GM12872 (cell line): ENCODE measurements at regions not wholly inside any gene's neighbourhood (a gene's known extent, or its start where the extent isn't known, plus 50 kb on each side); places are given as distances from the start of the nearest gene placed in this dataset.

Experiments
- TF ChIP-seq, protein P1 (sequence below): IDR thresholded peaks from 3 replicates; pipeline ENCODE4 v1.5.1; 2011; ENCODE audit warnings: low read depth, mild to moderate bottlenecking, low read length, moderate library complexity; ENCODE audit not compliant: insufficient read depth

DNA sequence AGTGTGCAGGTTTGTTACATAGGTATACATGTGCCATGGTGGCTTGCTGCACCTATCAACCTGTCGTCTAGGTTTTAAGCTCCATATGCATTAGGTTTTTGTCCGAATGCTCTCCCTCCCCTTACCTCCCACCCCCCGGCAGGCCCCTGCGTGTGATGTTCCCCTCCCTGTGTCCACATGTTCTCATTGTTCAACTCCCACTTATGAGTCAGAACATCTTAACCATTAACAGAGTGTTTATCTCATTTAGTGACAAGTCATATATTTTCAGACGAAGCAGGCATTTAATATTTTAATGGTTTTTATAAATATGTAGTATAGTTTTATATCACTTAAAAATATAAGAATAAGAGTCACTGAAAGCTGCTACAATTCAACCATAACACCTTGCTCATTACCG lies 780.5 kb upstream of the ARGLU1 start:
- TF ChIP-seq, protein P1, sequence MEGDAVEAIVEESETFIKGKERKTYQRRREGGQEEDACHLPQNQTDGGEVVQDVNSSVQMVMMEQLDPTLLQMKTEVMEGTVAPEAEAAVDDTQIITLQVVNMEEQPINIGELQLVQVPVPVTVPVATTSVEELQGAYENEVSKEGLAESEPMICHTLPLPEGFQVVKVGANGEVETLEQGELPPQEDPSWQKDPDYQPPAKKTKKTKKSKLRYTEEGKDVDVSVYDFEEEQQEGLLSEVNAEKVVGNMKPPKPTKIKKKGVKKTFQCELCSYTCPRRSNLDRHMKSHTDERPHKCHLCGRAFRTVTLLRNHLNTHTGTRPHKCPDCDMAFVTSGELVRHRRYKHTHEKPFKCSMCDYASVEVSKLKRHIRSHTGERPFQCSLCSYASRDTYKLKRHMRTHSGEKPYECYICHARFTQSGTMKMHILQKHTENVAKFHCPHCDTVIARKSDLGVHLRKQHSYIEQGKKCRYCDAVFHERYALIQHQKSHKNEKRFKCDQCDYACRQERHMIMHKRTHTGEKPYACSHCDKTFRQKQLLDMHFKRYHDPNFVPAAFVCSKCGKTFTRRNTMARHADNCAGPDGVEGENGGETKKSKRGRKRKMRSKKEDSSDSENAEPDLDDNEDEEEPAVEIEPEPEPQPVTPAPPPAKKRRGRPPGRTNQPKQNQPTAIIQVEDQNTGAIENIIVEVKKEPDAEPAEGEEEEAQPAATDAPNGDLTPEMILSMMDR: no peak

DNA sequence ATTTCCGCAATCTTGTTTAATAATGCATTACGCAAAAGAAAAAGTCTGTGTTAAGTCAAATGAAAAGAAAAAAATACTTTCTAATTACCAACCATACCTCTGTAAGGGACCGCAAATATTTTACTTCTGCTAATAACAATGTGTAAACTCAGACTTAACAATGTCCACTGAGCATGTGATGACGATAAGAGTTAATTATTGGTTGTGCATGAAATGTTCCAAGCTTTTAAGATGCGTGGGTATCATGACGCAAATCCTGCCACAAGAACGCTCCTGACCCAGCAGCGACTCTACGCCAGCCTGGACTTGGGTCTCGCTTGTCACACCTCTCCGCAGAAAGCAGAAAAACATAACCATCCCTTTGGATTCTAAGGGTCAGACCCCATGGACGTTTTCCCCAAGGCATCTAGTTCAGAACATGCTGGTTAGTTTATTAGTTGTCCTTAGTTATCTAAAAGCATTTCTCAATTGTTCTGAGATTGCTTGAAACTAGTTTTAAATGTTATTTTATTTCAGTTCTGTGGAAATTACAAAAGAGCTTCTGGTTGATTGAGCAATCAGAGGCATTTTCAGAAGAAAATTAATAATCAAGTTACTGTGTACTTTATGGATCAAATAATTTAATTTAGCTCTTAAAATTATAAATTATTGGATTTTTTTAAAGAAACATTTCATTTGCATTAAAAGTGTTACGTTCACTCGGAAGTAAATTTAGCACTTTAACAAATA lies 779.9 kb upstream of the ARGLU1 start:
- TF ChIP-seq, protein P1: no peak

DNA sequence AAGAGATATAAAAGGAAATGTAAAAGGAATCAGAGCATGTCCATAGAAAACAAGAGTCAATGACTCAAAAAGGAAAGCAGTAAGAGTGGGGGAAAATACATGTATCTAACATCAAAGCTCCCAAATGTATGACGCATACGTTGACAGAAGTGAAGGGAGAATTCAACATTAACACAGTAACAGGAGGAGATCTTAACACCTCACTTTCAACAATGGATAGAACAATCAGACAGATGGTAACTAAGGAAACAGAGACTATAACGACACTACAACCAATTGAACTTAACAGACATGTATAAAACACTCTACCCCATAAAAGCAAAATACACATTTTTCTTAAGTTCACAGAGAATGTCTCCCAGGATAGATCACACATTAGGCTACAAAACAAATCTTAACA lies 774.8 kb upstream of the ARGLU1 start:
- TF ChIP-seq, protein P1: no peak

DNA sequence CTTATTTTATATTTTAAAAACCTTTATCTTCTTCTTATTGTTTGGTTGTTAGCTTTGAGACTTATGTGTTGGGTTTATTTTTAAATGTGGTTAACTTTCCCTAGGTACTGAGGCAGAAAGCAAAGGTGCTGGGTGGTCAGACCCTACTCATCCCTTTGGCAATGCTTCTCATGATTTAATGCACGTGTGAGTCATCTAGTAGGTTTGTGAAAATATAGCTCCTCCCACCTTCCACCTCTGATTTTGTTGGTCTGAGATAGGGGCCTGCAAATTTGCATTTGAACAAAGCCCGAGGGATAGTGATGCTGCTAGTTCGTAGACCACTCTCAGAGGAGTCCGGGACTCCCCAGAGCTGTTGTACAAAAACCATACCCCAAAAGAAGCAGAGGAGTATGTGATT lies 771.3 kb upstream of the ARGLU1 start:
- TF ChIP-seq, protein P1: no peak

DNA sequence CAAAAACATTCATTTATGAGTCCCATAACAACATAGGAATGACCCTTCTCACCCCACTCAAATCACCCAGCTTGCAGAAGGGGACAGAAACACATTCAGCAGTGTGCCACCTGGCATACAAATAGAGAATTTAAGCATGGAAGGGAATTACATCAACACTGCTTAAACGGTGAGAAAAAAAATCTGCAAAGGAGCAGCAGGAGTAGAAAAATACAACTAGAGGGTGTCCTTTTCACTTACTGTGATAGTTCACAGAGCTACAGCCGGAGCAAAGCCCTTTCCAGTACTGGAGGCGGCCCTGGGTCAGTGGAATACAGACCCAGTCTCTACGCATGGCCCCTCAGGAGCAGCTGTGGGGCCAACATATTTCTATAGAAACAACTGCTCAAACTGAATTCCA lies 764.3 kb upstream of the ARGLU1 start:
- TF ChIP-seq, protein P1: no peak

DNA sequence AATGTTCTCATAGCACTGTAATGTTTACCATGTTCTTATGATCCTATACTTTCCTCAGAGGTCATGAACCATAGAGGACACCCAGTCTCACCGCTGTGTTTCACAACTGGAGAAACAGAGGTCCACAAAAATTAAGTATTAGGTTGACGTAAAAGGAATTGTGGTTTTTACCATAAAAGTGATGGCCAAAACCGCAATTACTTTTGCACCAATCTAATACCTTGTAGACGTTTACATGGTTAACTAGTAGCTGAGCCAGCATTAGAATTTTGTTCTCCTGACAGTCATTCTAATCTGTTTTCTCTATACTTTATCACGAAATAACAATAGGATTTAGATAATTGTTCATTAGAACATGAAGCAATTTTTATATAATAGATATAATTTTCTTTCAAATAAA lies 763.4 kb upstream of the ARGLU1 start:
- TF ChIP-seq, protein P1: no peak

DNA sequence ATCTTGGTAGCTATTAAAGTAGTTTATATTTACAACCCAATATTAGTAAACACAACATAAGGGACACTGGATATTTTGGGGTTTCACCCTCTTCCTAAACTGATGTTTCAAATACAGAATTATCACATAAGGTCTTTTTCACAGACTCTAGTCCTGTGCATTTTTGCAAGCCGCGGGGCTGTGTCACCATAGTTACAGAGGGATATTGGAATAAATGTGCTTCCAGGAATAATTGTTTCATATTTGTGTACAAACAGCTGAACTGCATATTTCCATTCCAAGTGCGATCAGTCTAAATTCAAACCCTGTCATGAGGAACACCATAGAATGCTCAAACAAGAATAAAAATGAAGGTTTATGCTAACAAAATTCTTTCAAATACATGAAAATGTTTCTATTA lies 762.5 kb upstream of the ARGLU1 start:
- TF ChIP-seq, protein P1: no peak

DNA sequence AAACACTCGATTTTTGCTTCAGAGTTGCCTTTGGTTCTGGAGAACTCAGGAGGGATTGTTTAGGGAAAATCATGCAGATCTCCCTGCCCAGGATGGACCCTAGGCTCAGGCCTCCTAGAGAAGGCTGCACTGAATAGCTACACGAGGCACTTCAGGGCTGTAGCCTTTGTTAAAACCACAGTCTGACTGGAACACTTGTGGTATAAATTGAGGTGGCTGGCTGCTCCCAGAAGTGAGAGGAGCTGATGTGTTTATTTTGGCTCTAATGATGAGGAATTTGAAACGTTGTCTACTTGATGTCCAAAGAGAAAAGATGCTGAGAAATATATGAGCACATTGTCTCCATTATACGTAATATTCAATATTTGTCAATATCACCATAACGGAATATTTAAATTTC lies 762.1 kb upstream of the ARGLU1 start:
- TF ChIP-seq, protein P1: no peak
